OCI-LY1 (cell line): ENCODE measurements at regions not wholly inside any gene's neighbourhood (a gene's known extent, or its start where the extent isn't known, plus 50 kb on each side); places are given as distances from the start of the nearest gene placed in this dataset.

ENCODE experiments used
- H2AFZ ChIP-seq: fragments of 200-600 bp; sonication (generic), shearing (Covaris generic); 2 replicates; pipeline ENCODE4 v1.6.0; 2014; ENCODE audit warnings: antibody characterized with exemption, mild to moderate bottlenecking, low read length
- H3F3A ChIP-seq: fragments of 200-600 bp; sonication (generic), shearing (Covaris generic); 2 replicates; pipeline ENCODE4 v1.6.0; 2014; ENCODE audit warnings: mild to moderate bottlenecking, antibody characterized with exemption, low read length, moderate library complexity; ENCODE audit not compliant: insufficient read depth
- H3K27ac ChIP-seq: fragments of 200-600 bp; sonication (generic); 2 replicates; pipeline ENCODE4 v1.5.1; 2014; ENCODE audit warnings: low read length, mixed run types, mild to moderate bottlenecking, low read depth; ENCODE audit not compliant: poor library complexity, severe bottlenecking
- H3K27me3 ChIP-seq: fragments of 200-600 bp; sonication (generic); 2 replicates; pipeline ENCODE4 v1.6.0; 2014; ENCODE audit warnings: antibody characterized with exemption, mild to moderate bottlenecking, low read length, moderate library complexity; ENCODE audit not compliant: insufficient read depth
- H3K36me3 ChIP-seq: fragments of 200-600 bp; sonication (generic); 2 replicates; pipeline ENCODE4 v1.6.1; 2014; ENCODE audit warnings: mild to moderate bottlenecking, antibody characterized with exemption, low read length, moderate library complexity, mixed read lengths; ENCODE audit not compliant: insufficient read depth
- H3K4me1 ChIP-seq: fragments of 200-600 bp; sonication (generic); 2 replicates; pipeline ENCODE4 v1.5.1; 2014; ENCODE audit warnings: mild to moderate bottlenecking, low read length, moderate library complexity; ENCODE audit not compliant: insufficient read depth, severe bottlenecking
- H3K4me2 ChIP-seq: fragments of 200-600 bp; sonication (generic), shearing (Covaris generic); 2 replicates; pipeline ENCODE4 v1.6.1; 2014; ENCODE audit warnings: low read length
- H3K4me3 ChIP-seq: fragments of 200-600 bp; sonication (generic); 2 replicates; pipeline ENCODE4 v1.5.1; 2014; ENCODE audit warnings: low read length, low read depth, mild to moderate bottlenecking, mixed read lengths; ENCODE audit not compliant: poor library complexity, severe bottlenecking
- H3K79me2 ChIP-seq: fragments of 200-600 bp; shearing (Covaris generic); 2 replicates; pipeline ENCODE4 v1.6.1; 2016; ENCODE audit warnings: mixed run types, low read length, mixed read lengths; ENCODE audit not compliant: insufficient read depth
- H3K9ac ChIP-seq: fragments of 200-600 bp; sonication (generic), shearing (Covaris generic); 2 replicates; pipeline ENCODE4 v1.6.1; 2014; ENCODE audit warnings: mild to moderate bottlenecking, low read length, mixed read lengths
- H3K9me2 ChIP-seq: fragments of 200-600 bp; sonication (generic), shearing (Covaris generic); 2 replicates; pipeline ENCODE4 v1.6.1; 2014; ENCODE audit warnings: low read depth, mild to moderate bottlenecking, low read length, mixed read lengths
- H3K9me3 ChIP-seq: fragments of 200-600 bp; shearing (Covaris generic); 2 replicates; pipeline ENCODE4 v1.6.1; 2014; ENCODE audit warnings: low read length, mixed read lengths
- H4K20me1 ChIP-seq: fragments of 200-600 bp; sonication (generic), shearing (Covaris generic); 2 replicates; pipeline ENCODE4 v1.6.0; 2016; ENCODE audit warnings: mild to moderate bottlenecking, low read length; ENCODE audit not compliant: insufficient read depth
- EZH2 ChIP-seq: fragments of 200-600 bp; sonication (generic), shearing (Covaris generic); IDR thresholded peaks from 2 replicates; pipeline ENCODE4 v1.8.0; 2017; ENCODE audit warnings: borderline replicate concordance, mixed run types, mild to moderate bottlenecking, antibody characterized with exemption, low read length, moderate library complexity, mixed read lengths
- TF ChIP-seq, protein P1 (sequence below): fragments of 200-600 bp; sonication (generic), shearing (Covaris generic); IDR thresholded peaks from 2 replicates; pipeline ENCODE4 v1.5.1; 2017; ENCODE audit warnings: mild to moderate bottlenecking, antibody characterized with exemption, low read length, moderate library complexity, mixed read lengths

DNA sequence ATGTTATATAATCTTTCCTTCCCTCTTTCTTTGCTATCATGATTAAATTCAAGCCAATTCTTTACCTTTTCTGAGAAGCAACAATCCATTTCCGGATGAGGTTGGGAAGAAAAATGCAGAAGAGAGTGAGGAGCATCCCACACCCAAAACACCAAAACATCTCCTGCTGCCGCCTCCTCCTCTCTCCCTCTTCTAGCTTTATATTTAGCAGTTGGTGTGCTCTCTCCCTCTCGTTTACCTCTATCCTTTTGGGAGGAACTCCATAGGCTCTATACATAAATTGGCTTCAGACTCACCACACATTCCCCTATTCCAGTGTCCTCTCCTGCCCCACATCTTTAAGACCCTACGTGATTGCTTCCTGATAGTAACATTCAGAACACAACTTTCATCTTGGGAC, 332.2 kb upstream of the PLXNA2 start:
- Histone ChIP-seq H3K9me3 (no peaks in the 10 kb centered on the region), H3K4me1 (no peaks in the 10 kb centered on the region), H3K79me2 (no peaks in the 10 kb centered on the region), H3K27me3 (no peaks in the 10 kb centered on the region), H3K36me3 (no peaks in the 10 kb centered on the region), H3F3A (no peaks in the 10 kb centered on the region), H3K27ac (no peak overlapping the region), H3K9ac (no peak overlapping the region), H3K4me2 (no peak overlapping the region), H3K9me2 (no peaks in the 10 kb centered on the region), H4K20me1 (no peaks in the 10 kb centered on the region), H2AFZ (no peak overlapping the region), H3K4me3 (no peak overlapping the region)
- TF ChIP-seq EZH2, result no peak
- TF ChIP-seq, protein P1, sequence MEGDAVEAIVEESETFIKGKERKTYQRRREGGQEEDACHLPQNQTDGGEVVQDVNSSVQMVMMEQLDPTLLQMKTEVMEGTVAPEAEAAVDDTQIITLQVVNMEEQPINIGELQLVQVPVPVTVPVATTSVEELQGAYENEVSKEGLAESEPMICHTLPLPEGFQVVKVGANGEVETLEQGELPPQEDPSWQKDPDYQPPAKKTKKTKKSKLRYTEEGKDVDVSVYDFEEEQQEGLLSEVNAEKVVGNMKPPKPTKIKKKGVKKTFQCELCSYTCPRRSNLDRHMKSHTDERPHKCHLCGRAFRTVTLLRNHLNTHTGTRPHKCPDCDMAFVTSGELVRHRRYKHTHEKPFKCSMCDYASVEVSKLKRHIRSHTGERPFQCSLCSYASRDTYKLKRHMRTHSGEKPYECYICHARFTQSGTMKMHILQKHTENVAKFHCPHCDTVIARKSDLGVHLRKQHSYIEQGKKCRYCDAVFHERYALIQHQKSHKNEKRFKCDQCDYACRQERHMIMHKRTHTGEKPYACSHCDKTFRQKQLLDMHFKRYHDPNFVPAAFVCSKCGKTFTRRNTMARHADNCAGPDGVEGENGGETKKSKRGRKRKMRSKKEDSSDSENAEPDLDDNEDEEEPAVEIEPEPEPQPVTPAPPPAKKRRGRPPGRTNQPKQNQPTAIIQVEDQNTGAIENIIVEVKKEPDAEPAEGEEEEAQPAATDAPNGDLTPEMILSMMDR, result no peak

DNA sequence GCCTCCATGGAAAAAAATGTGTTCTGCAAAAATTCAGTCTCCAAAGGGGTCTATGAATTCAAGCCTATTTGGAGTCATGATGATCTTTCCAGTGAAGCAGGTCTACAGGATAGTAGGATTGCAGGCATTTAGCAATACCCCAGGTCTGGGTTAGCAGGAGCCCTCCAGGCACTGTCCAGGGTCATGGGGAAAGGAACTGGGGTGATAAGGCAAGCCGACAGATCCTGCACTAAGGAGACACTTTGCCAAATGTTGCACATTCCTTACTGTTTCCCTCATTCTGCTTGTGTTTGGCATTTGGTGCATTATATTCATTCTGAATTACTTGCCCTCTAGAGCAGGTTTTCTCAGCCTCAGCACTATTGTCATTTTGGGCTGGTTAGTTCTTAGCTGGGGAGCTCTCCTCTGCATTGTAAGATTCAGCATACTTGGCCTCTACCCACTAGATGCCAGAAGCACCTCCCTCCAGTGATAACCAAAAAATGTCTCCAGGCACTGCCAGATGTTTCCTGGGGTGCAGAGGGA, 333.3 kb upstream of the PLXNA2 start:
- Histone ChIP-seq H3K4me1 (no peaks in the 10 kb centered on the region), H3K4me3 (no peak overlapping the region), H3K4me2 (no peak overlapping the region), H3K9ac (no peak overlapping the region), H3K9me3 (no peaks in the 10 kb centered on the region), H3K27ac (no peak overlapping the region), H3K27me3 (no peaks in the 10 kb centered on the region), H2AFZ (no peak overlapping the region), H3K9me2 (no peaks in the 10 kb centered on the region), H4K20me1 (no peaks in the 10 kb centered on the region), H3K36me3 (no peaks in the 10 kb centered on the region), H3K79me2 (no peaks in the 10 kb centered on the region), H3F3A (no peaks in the 10 kb centered on the region)
- TF ChIP-seq EZH2, result no peak
- TF ChIP-seq, protein P1, result no peak

DNA sequence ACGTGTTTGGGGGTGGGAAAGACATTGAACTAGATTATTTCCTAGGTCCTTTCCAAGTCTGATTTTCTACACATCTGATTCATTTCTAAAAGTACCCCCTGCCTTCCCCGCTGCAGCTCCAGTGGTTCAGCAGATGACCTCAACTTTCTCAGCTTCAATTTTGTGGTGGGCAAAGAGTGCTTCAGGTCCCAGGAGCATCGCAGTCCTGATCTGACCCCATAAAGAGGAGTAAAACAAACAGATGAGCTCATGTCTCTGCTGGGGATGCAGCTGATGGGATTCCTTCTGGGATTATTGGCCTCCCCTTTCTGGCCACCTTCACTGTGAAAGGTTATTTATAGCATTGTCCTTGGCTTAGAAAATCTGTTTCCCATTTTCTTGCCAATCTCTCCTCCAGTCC, 337.0 kb upstream of the PLXNA2 start:
- Histone ChIP-seq H3K9ac (no peak overlapping the region), H4K20me1 (no peaks in the 10 kb centered on the region), H3F3A (no peaks in the 10 kb centered on the region), H3K79me2 (no peaks in the 10 kb centered on the region), H3K9me3 (no peaks in the 10 kb centered on the region), H3K4me3 (no peak overlapping the region), H3K36me3 (no peaks in the 10 kb centered on the region), H3K27ac (no peak overlapping the region), H3K9me2 (no peaks in the 10 kb centered on the region), H3K4me1 (no peaks in the 10 kb centered on the region), H3K27me3 (no peaks in the 10 kb centered on the region), H3K4me2 (no peak overlapping the region), H2AFZ (no peak overlapping the region)
- TF ChIP-seq EZH2, result no peak
- TF ChIP-seq, protein P1, result no peak
